NCI-H2171 treated with DMSO at 0.1 percent for 48 hours (cell line): ENCODE measurements at regions not wholly inside any gene's neighbourhood (a gene's known extent, or its start where the extent isn't known, plus 50 kb on each side); places are given as distances from the start of the nearest gene placed in this dataset.
"Not testable (repeated sequence)": the region's sequence is repeated elsewhere in the genome, so short reads cannot be mapped to it uniquely, and the experiment has no call there.

Source experiments
- DNase-seq: peaks from one replicate; lab custom pipeline; 2025; lab: John Stamatoyannopoulos, UW

- DNase-seq = no peak
These were observed 79.9 kb upstream of the ATP1A1 start for GRCh38 chr1:116292929-116293725.

- no peak for DNase-seq
These were observed 75.4 kb upstream of the ATP1A1 start for GRCh38 chr1:116297495-116298212.

GRCh38 chr1:116298213-116298579 lies 74.8 kb upstream of the ATP1A1 start:
- not testable (repeated sequence) for DNase-seq

- no peak for DNase-seq
These were observed 74.3 kb upstream of the ATP1A1 start for GRCh38 chr1:116298746-116299145.

- DNase-seq = no peak
These were observed 73.8 kb upstream of the ATP1A1 start for GRCh38 chr1:116299248-116299647.

GRCh38 chr1:116302281-116302680 lies 70.8 kb upstream of the ATP1A1 start:
- DNase-seq = no peak

GRCh38 chr1:116306102-116306501 lies 66.9 kb upstream of the ATP1A1 start:
- DNase-seq = no peak

- DNase-seq = peak; percentile 10
These were observed 66.1 kb upstream of the ATP1A1 start for GRCh38 chr1:116306840-116307442.

GRCh38 chr1:116308276-116308675 lies 64.8 kb upstream of the ATP1A1 start:
- no peak for DNase-seq

- DNase-seq = peak; percentile 50
These were observed 63.8 kb upstream of the ATP1A1 start for GRCh38 chr1:116309090-116309870.

- DNase-seq = no peak
These were observed 62.9 kb upstream of the ATP1A1 start for GRCh38 chr1:116310180-116310579.

- DNase-seq = no peak
These were observed 61.9 kb upstream of the ATP1A1 start for GRCh38 chr1:116311193-116311592.

- DNase-seq = peak; percentile 64
These were observed 61.0 kb upstream of the ATP1A1 start for GRCh38 chr1:116311756-116312680.

- DNase-seq = no peak
These were observed 60.4 kb upstream of the ATP1A1 start for GRCh38 chr1:116312681-116313069.

GRCh38 chr1:116313776-116314175 lies 59.3 kb upstream of the ATP1A1 start:
- no peak for DNase-seq

- peak; percentile 23 for DNase-seq
These were observed 58.6 kb upstream of the ATP1A1 start for GRCh38 chr1:116314305-116314919.

- DNase-seq = no peak
These were observed 56.7 kb upstream of the ATP1A1 start for GRCh38 chr1:116316373-116316772.

- DNase-seq = no peak
These were observed 54.1 kb upstream of the ATP1A1 start for GRCh38 chr1:116318897-116319296.

- no peak for DNase-seq
These were observed 52.2 kb upstream of the ATP1A1 start for GRCh38 chr1:116320874-116321273.

- DNase-seq = no peak
These were observed 51.3 kb upstream of the ATP1A1 start for GRCh38 chr1:116321766-116322175.
